ENCODE measurements at regions not wholly inside any gene's neighbourhood (a gene's known extent, or its start where the extent isn't known, plus 50 kb on each side); places are given as distances from the start of the nearest gene placed in this dataset.
"Not testable (repeated sequence)": the region's sequence is repeated elsewhere in the genome, so short reads cannot be mapped to it uniquely, and the experiment has no call there.

- Histone ChIP-seq H3K36me3 (ENCODE audit: control insufficient read depth in 3 of 3, insufficient read depth in 3 of 3, low read length in 3 of 3) (no peaks in the 10 kb centered on the region), H3K27me3 (ENCODE audit: control insufficient read depth in 3 of 3, insufficient read depth in 3 of 3, low read length in 3 of 3) (no peaks in the 10 kb centered on the region), H3K4me1 (ENCODE audit: control insufficient read depth in 3 of 3, insufficient read depth in 3 of 3, low read length in 3 of 3) (no peaks in the 10 kb centered on the region), H3K9me3 (ENCODE audit: control insufficient read depth in 3 of 3, low read length in 3 of 3) (peaks cover 0 to 3% (median 0%) of the 10 kb centered on the region in 3 donors), H3K27ac (ENCODE audit: low read depth, low read length) (no peak overlapping the region), H3K4me3 (ENCODE audit: low read length in 3 of 3) (no peak overlapping the region), H3K9ac (ENCODE audit: low read depth in 1 of 3, low read length in 3 of 3) (no peak overlapping the region)
Measured at GRCh38 chrX:63581906-63582305, 203.1 kb downstream of the ARHGEF9 start.

GRCh38 chrX:63581398-63581797 is 203.6 kb downstream of the ARHGEF9 start:
- no peaks in the 10 kb centered on the region for H3K9me3 ChIP-seq (ENCODE audit: control insufficient read depth in 3 of 3, low read length in 3 of 3)
- H3K36me3 ChIP-seq (ENCODE audit: control insufficient read depth in 3 of 3, insufficient read depth in 3 of 3, low read length in 3 of 3): no peaks in the 10 kb centered on the region
- H3K4me3 ChIP-seq (ENCODE audit: low read length in 3 of 3): no peak overlapping the region
- H3K27me3 ChIP-seq (ENCODE audit: control insufficient read depth in 3 of 3, insufficient read depth in 3 of 3, low read length in 3 of 3): no peaks in the 10 kb centered on the region
- H3K27ac ChIP-seq (ENCODE audit: low read depth, low read length): no peak overlapping the region
- no peaks in the 10 kb centered on the region for H3K4me1 ChIP-seq (ENCODE audit: control insufficient read depth in 3 of 3, insufficient read depth in 3 of 3, low read length in 3 of 3)
- H3K9ac ChIP-seq (ENCODE audit: low read depth in 1 of 3, low read length in 3 of 3): no peak overlapping the region

- H3K9ac ChIP-seq (ENCODE audit: low read depth in 1 of 3, low read length in 3 of 3): no peak overlapping the region
- H3K36me3 ChIP-seq (ENCODE audit: control insufficient read depth in 3 of 3, insufficient read depth in 3 of 3, low read length in 3 of 3): no peaks in the 10 kb centered on the region
Measured at GRCh38 chrX:63576533-63576932, 208.5 kb downstream of the ARHGEF9 start.

GRCh38 chrX:63575700-63576099 is 209.3 kb downstream of the ARHGEF9 start:
- not testable (repeated sequence) for H3K27me3 ChIP-seq (ENCODE audit: control insufficient read depth in 3 of 3, insufficient read depth in 3 of 3, low read length in 3 of 3); H3K4me1 ChIP-seq (ENCODE audit: control insufficient read depth in 3 of 3, insufficient read depth in 3 of 3, low read length in 3 of 3); H3K36me3 ChIP-seq (ENCODE audit: control insufficient read depth in 3 of 3, insufficient read depth in 3 of 3, low read length in 3 of 3); H3K9me3 ChIP-seq (ENCODE audit: control insufficient read depth in 3 of 3, low read length in 3 of 3); H3K4me3 ChIP-seq (ENCODE audit: low read length in 3 of 3); H3K27ac ChIP-seq (ENCODE audit: low read depth, low read length); H3K9ac ChIP-seq (ENCODE audit: low read depth in 1 of 3, low read length in 3 of 3)

More at GRCh38 chrX:63576533-63576932, 208.5 kb downstream of the ARHGEF9 start:
- no peak overlapping the region for H3K27ac ChIP-seq (ENCODE audit: low read depth, low read length)
- no peaks in the 10 kb centered on the region for H3K4me1 ChIP-seq (ENCODE audit: control insufficient read depth in 3 of 3, insufficient read depth in 3 of 3, low read length in 3 of 3)
- H3K4me3 ChIP-seq (ENCODE audit: low read length in 3 of 3): no peak overlapping the region
- H3K9me3 ChIP-seq (ENCODE audit: control insufficient read depth in 3 of 3, low read length in 3 of 3): no peaks in the 10 kb centered on the region
- H3K27me3 ChIP-seq (ENCODE audit: control insufficient read depth in 3 of 3, insufficient read depth in 3 of 3, low read length in 3 of 3): no peaks in the 10 kb centered on the region

GRCh38 chrX:63566856-63567255 is 215.7 kb upstream of the SPIN4 start:
- no peak overlapping the region for H3K27ac ChIP-seq (ENCODE audit: low read depth, low read length)
- H3K9ac ChIP-seq (ENCODE audit: low read depth in 1 of 3, low read length in 3 of 3): no peak overlapping the region
- no peaks in the 10 kb centered on the region for H3K4me1 ChIP-seq (ENCODE audit: control insufficient read depth in 3 of 3, insufficient read depth in 3 of 3, low read length in 3 of 3)
- no peak overlapping the region for H3K4me3 ChIP-seq (ENCODE audit: low read length in 3 of 3)
- no peaks in the 10 kb centered on the region for H3K9me3 ChIP-seq (ENCODE audit: control insufficient read depth in 3 of 3, low read length in 3 of 3)
- H3K36me3 ChIP-seq (ENCODE audit: control insufficient read depth in 3 of 3, insufficient read depth in 3 of 3, low read length in 3 of 3): no peaks in the 10 kb centered on the region
- H3K27me3 ChIP-seq (ENCODE audit: control insufficient read depth in 3 of 3, insufficient read depth in 3 of 3, low read length in 3 of 3): no peaks in the 10 kb centered on the region

- H3K9ac ChIP-seq (ENCODE audit: low read depth in 1 of 3, low read length in 3 of 3): peak overlapping the region; percentile 68 to 84 (median 83)
- H3K4me1 ChIP-seq (ENCODE audit: control insufficient read depth in 3 of 3, insufficient read depth in 3 of 3, low read length in 3 of 3): peaks cover 0 to 3% (median 0%) of the 10 kb centered on the region in 3 donors
- H3K27ac ChIP-seq (ENCODE audit: low read depth, low read length): peak overlapping the region; percentile 67
- H3K4me3 ChIP-seq (ENCODE audit: low read length in 3 of 3): peak overlapping the region; percentile 80 to 91 (median 91)
- H3K27me3 ChIP-seq (ENCODE audit: control insufficient read depth in 3 of 3, insufficient read depth in 3 of 3, low read length in 3 of 3): no peaks in the 10 kb centered on the region
- no peaks in the 10 kb centered on the region for H3K36me3 ChIP-seq (ENCODE audit: control insufficient read depth in 3 of 3, insufficient read depth in 3 of 3, low read length in 3 of 3)
- no peaks in the 10 kb centered on the region for H3K9me3 ChIP-seq (ENCODE audit: control insufficient read depth in 3 of 3, low read length in 3 of 3)
Measured at GRCh38 chrX:63561425-63561824, 210.3 kb upstream of the SPIN4 start.

- peak overlapping the region; percentile 67 for H3K27ac ChIP-seq (ENCODE audit: low read depth, low read length)
- no peaks in the 10 kb centered on the region for H3K9me3 ChIP-seq (ENCODE audit: control insufficient read depth in 3 of 3, low read length in 3 of 3)
- H3K4me3 ChIP-seq (ENCODE audit: low read length in 3 of 3): peak overlapping the region; percentile 80 to 91 (median 91)
- H3K36me3 ChIP-seq (ENCODE audit: control insufficient read depth in 3 of 3, insufficient read depth in 3 of 3, low read length in 3 of 3): no peaks in the 10 kb centered on the region
- H3K4me1 ChIP-seq (ENCODE audit: control insufficient read depth in 3 of 3, insufficient read depth in 3 of 3, low read length in 3 of 3): peaks cover 0 to 3% (median 0%) of the 10 kb centered on the region in 3 donors
- no peaks in the 10 kb centered on the region for H3K27me3 ChIP-seq (ENCODE audit: control insufficient read depth in 3 of 3, insufficient read depth in 3 of 3, low read length in 3 of 3)
- H3K9ac ChIP-seq (ENCODE audit: low read depth in 1 of 3, low read length in 3 of 3): peak overlapping the region; percentile 68 to 84 (median 83)
Measured at GRCh38 chrX:63560601-63561218, 209.6 kb upstream of the SPIN4 start.

GRCh38 chrX:63551856-63552255 is 200.7 kb upstream of the SPIN4 start:
- Histone ChIP-seq H3K4me1 (ENCODE audit: control insufficient read depth in 3 of 3, insufficient read depth in 3 of 3, low read length in 3 of 3) (no peaks in the 10 kb centered on the region), H3K27ac (ENCODE audit: low read depth, low read length) (no peak overlapping the region), H3K27me3 (ENCODE audit: control insufficient read depth in 3 of 3, insufficient read depth in 3 of 3, low read length in 3 of 3) (no peaks in the 10 kb centered on the region), H3K4me3 (ENCODE audit: low read length in 3 of 3) (no peak overlapping the region), H3K9me3 (ENCODE audit: control insufficient read depth in 3 of 3, low read length in 3 of 3) (no peaks in the 10 kb centered on the region), H3K9ac (ENCODE audit: low read depth in 1 of 3, low read length in 3 of 3) (no peak overlapping the region), H3K36me3 (ENCODE audit: control insufficient read depth in 3 of 3, insufficient read depth in 3 of 3, low read length in 3 of 3) (no peaks in the 10 kb centered on the region)

- no peak overlapping the region for H3K9ac ChIP-seq (ENCODE audit: low read depth in 1 of 3, low read length in 3 of 3)
Measured at GRCh38 chrX:63530654-63531053, 179.5 kb upstream of the SPIN4 start.

GRCh38 chrX:63529961-63530360 is 178.8 kb upstream of the SPIN4 start:
- Histone ChIP-seq H3K36me3 (ENCODE audit: control insufficient read depth in 3 of 3, insufficient read depth in 3 of 3, low read length in 3 of 3) (no peaks in the 10 kb centered on the region), H3K9me3 (ENCODE audit: control insufficient read depth in 3 of 3, low read length in 3 of 3) (peaks cover 0 to 3% (median 0%) of the 10 kb centered on the region in 3 donors), H3K4me1 (ENCODE audit: control insufficient read depth in 3 of 3, insufficient read depth in 3 of 3, low read length in 3 of 3) (peaks cover 0 to 2% (median 0%) of the 10 kb centered on the region in 3 donors), H3K4me3 (ENCODE audit: low read length in 3 of 3) (no peak overlapping the region), H3K27me3 (ENCODE audit: control insufficient read depth in 3 of 3, insufficient read depth in 3 of 3, low read length in 3 of 3) (no peaks in the 10 kb centered on the region), H3K9ac (ENCODE audit: low read depth in 1 of 3, low read length in 3 of 3) (no peak overlapping the region), H3K27ac (ENCODE audit: low read depth, low read length) (no peak overlapping the region)

More at GRCh38 chrX:63530654-63531053, 179.5 kb upstream of the SPIN4 start:
- Histone ChIP-seq H3K36me3 (ENCODE audit: control insufficient read depth in 3 of 3, insufficient read depth in 3 of 3, low read length in 3 of 3) (no peaks in the 10 kb centered on the region), H3K27me3 (ENCODE audit: control insufficient read depth in 3 of 3, insufficient read depth in 3 of 3, low read length in 3 of 3) (no peaks in the 10 kb centered on the region), H3K4me1 (ENCODE audit: control insufficient read depth in 3 of 3, insufficient read depth in 3 of 3, low read length in 3 of 3) (peaks cover 0 to 2% (median 0%) of the 10 kb centered on the region in 3 donors), H3K4me3 (ENCODE audit: low read length in 3 of 3) (no peak overlapping the region), H3K9me3 (ENCODE audit: control insufficient read depth in 3 of 3, low read length in 3 of 3) (no peaks in the 10 kb centered on the region), H3K27ac (ENCODE audit: low read depth, low read length) (no peak overlapping the region)

All from skeletal muscle tissue (tissue), 3 donors.